AG09319 (cell line): ENCODE measurements at regions not wholly inside any gene's neighbourhood (a gene's known extent, or its start where the extent isn't known, plus 50 kb on each side); places are given as distances from the start of the nearest gene placed in this dataset.

Source experiments
- DNase-seq: peaks from one replicate; pipeline ENCODE4 v3.0.0-alpha.2; 2010; ENCODE audit warnings: low read depth; ENCODE audit errors: extremely low read depth
- TF ChIP-seq, protein P1 (sequence below): IDR thresholded peaks from 2 replicates; pipeline ENCODE4 v1.5.1; 2011; ENCODE audit warnings: low read depth, mild to moderate bottlenecking, inconsistent platforms, low read length, moderate library complexity

DNA sequence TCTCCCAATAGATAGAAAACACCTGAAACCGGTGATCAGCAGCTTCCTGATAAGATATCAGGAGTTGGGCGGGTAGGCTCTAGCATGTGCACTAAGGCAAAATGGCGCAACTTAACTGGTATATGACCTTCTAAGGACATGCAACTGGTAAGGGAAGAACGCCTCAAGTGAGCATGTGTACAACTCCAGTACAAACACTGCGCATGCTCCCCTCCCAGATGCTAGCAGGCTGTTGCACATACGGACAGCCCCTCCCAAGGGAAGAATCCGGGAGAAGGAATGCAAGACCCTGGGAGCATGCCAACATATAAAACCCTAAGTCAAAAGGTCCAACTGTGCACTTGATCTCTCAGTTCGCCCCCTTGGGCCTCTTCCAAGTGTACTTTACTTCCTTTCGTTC lies 110.8 kb downstream of the TSEN15 start:
- DNase-seq = no peak
- TF ChIP-seq, protein P1, sequence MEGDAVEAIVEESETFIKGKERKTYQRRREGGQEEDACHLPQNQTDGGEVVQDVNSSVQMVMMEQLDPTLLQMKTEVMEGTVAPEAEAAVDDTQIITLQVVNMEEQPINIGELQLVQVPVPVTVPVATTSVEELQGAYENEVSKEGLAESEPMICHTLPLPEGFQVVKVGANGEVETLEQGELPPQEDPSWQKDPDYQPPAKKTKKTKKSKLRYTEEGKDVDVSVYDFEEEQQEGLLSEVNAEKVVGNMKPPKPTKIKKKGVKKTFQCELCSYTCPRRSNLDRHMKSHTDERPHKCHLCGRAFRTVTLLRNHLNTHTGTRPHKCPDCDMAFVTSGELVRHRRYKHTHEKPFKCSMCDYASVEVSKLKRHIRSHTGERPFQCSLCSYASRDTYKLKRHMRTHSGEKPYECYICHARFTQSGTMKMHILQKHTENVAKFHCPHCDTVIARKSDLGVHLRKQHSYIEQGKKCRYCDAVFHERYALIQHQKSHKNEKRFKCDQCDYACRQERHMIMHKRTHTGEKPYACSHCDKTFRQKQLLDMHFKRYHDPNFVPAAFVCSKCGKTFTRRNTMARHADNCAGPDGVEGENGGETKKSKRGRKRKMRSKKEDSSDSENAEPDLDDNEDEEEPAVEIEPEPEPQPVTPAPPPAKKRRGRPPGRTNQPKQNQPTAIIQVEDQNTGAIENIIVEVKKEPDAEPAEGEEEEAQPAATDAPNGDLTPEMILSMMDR = no peak

DNA sequence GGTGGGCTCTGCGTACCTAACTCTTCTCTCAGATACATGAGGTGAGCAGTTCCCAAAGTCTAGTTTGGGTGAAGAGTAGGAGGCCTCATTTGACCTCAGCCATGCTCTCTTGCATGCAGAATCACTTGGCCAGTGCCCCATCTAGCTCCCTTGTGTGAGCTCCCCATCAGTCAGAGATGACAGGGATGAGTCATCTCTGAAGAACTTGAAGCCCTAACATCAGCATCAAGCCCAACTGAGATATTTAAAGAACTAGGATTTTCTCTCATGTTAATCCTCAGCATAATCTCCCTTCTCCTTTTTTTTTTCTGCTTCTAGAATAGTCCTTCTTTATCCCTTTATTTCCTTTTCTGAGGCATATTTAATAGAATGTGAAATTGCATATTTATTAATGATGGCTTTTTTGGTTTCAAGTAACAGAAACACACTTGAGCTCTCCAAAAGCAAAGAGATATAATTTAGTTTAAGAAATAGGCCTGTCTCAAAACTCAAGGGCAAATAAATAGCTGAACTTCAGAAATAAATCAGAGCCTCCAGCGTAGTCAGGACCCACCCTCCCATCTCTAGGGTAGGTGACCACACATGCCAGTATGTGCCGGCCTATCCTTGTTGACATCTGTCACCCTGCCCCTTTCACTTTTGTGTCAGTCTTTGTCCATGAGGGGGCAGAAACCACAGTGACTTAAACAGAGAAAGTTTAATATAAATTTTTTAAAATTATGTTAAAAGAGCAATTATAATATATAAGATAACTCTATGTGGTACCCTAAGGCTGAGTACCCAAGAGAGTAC lies 112.3 kb downstream of the TSEN15 start:
- no peak for DNase-seq
- TF ChIP-seq, protein P1 = no peak

DNA sequence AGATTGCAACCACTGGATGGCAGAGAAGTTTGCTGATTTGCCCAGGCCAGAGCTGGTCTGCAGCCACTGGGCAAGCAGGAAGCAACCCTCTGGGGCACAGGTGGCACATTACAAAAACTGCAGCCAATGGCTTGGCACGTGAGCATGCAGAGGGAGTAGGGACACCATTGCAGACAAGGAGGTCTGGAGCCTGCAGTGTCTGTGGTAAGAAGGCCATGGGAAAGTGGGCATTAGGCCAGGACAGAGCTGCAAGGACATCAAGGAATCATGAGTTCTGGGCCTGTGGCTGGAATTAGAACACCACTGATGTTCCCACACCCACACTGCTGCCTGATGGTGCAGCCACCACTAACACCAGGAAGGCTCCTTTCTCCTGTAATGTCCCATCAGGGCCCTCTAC lies 113.0 kb downstream of the TSEN15 start:
- no peak for DNase-seq
- TF ChIP-seq, protein P1 = no peak

DNA sequence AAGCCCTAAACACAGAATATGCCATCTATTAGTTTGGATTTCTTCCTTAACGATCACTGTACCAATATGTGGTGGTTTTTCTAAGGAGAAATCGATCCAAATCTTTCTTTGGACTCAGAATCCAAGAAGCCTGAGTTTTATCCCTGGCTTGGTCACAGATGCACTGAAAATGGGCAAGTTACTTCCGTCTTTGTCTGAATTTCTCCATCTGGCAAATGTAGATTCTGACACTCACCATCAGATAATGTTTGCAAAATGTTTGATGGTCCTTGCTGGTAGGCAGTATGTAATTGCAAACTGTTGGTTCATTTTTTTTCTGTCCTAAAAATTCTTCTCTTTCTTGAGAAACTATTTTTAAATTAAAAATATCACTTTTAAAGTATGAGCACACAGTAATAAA lies 115.0 kb downstream of the TSEN15 start:
- DNase-seq = no peak
- TF ChIP-seq, protein P1 = no peak

DNA sequence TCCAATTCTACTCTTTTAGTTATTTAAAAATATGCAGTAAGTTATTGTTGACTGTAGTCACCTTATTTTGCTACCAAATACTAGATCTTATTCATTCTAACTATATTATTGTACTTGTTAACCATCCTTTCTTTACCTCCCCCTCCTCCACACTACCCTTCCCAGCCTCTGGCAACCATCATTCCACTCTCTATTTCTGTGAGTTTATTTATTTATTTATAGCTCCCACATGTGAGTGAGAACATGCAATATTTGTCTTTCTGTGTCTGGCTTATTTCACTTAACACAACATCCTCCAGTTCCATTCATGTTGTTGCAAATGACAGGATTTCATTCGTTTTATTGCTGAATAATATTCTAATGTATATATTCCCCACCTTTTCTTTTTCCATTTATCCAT lies 115.8 kb downstream of the TSEN15 start:
- DNase-seq = no peak
- TF ChIP-seq, protein P1 = no peak

DNA sequence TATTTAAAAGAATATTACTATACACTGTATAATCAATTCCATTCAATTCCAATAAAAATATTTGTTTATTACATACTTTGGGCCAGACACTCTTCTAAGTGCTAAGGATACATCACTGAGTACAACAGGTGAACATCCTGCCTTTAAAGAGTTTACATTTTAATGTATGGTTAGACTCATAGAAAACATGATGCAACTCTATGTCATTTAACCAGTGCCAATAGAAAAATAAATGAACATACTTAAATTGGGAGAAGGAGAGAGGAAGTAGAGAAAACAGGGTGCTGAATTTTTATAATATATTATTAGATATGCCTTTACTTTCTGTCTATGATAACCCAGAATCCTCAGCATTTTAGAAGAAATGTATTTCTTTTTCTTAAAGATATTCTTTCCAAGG lies 119.2 kb downstream of the TSEN15 start:
- no peak for DNase-seq
- TF ChIP-seq, protein P1 = no peak

DNA sequence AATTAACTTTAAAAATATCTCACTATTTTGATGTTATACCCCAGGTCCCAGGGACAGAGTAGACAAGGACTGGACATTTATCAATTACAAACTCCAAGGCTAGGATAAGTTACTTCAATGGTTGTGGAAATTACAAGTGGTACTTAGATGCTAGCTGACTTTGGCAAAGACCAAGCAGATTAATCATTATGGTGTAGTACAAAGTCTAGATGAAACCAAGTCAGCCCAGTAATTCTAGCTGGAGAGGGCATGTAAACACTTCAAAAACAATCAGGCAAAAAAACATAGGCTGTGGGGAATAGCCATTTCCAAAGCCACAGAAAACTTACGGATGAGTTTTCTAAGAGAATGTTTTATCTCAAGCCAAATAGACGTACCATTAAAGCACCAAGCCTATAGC lies 124.5 kb downstream of the TSEN15 start:
- no peak for DNase-seq
- TF ChIP-seq, protein P1 = no peak
